HG02571 (cell line): ENCODE measurements at regions not wholly inside any gene's neighbourhood (a gene's known extent, or its start where the extent isn't known, plus 50 kb on each side); places are given as distances from the start of the nearest gene placed in this dataset.
A peak's percentile ranks its signal among the peaks of the same experiment; 100 is the strongest.
"Not testable (repeated sequence)": the region's sequence is repeated elsewhere in the genome, so short reads cannot be mapped to it uniquely, and the experiment has no call there.

Experiments
- ATAC-seq: cut with Tn5 transposase; IDR thresholded peaks from one replicate; pipeline ENCODE4 v1.9.1; 2021; ENCODE audit warnings: mild to moderate bottlenecking, moderate library complexity; ENCODE audit not compliant: unreplicated experiment

DNA sequence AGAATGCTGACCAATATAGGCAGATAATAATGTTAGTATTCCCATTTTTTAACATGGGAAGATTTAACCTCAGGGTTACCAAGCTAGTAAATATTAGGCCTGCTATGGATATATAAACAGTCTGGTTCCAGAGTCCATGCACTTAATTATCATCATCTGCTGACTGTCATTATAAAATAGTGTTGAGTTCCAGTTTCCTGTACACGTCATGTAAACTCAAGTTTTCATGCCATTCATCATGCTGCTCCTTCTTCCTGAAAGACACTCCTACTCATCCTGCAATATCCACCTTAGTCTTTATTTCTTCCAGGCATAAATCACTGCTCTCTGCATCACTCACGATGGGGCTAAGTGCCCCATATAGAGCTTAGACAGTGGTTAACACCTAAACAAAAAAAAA is 420.8 kb upstream of the SPHKAP start:
- ATAC-seq = no peak

DNA sequence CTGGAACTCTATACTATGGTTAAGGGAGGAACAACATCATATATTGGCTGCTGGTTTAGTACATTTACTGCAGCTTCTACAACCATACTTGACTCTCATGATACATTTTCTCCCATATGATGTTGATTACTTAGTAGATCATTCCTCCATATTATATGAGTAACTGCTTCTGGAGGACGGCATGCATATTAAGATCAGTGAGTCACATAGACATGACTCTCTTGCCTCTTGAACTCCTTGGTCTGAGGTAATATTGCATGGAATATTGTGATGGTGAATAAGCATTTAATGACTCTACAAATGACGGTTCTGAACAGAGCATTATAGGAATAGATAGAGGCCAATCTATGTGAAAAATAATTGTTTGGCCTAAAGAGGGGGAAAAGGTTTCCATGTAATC is 418.8 kb upstream of the SPHKAP start:
- ATAC-seq = no peak

DNA sequence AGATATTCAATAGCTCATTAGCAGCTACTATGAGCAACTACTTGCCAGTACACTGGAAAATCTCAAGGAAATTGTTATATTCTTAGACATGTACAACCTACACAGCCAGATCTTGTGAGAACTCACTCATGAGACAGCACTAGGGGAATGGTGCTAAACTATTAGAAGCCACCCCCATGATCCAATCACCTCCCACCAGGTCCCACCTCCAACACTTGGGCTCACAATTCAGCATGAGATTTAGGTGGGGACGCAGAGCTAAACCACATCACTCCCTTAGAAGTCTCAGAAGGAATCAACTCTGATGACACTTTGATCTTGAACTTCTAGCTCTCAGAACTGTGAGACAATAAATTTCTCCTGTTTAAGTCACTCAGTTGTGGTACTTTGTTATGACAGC is 418.3 kb upstream of the SPHKAP start:
- ATAC-seq = no peak

DNA sequence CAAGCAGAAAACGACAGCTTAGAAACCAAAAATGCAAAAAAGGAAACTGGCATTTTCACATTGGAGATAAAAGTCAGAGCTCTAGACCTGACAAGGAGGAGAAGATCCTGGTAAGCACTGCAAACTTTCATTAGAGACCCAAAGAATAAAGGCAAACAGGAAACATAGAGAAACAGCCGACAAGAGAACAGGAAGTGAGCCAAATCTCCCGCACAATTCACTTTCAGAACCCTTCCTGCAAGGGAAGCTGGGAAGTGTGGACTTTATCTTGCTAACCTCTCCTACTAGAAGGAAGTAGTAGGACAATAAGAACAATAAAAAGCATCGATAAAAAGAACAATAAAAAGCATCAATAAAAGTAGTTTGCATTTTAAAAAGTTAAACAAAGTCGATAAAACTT is 417.8 kb upstream of the SPHKAP start:
- no peak for ATAC-seq

DNA sequence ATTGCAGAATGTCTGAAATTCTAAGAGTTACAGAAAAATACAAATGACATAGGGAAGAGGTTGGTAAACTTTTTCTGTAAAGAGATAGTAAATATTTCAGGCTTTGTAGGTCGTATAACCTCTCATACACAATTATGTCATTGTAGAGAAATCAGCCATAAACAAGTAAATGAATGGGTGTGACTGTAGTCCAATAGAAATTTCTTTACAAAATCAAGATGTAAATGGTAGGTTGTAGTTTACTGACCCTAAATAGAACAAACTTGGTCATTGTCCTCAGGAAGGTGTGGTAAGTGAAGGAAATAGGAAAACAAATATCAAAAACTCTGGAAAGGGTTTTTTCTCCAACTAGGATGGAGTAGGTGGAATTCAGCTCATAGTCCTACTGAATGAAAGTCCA is 415.5 kb upstream of the SPHKAP start:
- no peak for ATAC-seq

DNA sequence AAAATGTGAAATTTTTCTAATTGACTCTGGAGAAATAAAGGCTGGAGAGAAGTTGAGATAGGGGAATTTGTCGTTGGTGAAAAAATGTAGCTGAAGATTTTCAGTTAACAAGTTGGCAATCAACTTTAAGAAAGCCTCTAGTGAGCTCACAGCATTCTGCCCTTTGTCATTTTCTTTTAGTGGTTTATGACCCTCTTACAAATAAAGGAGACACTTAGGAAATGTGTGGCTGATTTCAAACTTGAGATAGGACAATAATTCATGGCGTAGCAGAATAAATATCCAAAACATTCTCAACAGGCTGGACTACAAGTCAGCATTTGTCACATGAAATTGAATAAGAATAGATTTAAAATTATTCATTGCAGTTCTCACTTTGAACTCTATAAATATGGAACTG is 412.5 kb upstream of the SPHKAP start:
- ATAC-seq = no peak

DNA sequence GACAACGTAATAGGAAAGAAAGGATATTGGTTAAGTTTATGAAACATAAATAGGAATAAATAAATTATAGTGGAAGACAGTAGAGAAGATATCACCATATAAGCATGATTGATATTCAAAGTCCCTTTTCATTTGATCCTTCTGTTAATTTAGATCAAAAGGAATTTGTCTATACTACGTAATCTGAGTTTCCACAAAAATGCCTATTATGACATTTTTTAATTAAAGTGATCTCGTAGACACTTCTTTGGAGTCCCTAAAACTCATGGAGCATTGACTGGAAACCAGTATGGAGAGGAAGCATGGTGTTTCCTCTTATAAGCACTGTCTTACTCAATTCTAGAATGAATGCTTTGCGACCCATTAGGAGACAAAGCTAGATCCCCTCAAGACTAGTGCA is 411.4 kb upstream of the SPHKAP start:
- ATAC-seq = no peak

DNA sequence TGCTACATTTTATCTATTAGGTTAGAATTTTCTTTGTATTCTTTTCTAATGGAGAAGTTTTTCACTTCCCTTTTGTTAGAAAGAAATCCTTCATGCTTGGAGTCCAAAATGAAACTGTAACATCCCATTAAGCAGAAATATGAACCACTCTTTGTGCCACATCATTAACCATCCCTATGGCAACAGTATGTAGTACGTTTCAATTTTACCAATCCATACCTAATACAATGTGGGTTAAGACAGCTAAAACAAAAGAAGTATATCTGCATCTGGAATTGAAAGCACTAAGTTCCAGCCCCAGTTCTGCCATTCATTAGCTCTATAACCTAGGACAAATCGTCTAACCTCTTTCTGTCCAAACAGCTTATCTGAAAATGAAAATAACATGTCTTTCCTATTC is 409.2 kb upstream of the SPHKAP start:
- ATAC-seq = peak; percentile 92

DNA sequence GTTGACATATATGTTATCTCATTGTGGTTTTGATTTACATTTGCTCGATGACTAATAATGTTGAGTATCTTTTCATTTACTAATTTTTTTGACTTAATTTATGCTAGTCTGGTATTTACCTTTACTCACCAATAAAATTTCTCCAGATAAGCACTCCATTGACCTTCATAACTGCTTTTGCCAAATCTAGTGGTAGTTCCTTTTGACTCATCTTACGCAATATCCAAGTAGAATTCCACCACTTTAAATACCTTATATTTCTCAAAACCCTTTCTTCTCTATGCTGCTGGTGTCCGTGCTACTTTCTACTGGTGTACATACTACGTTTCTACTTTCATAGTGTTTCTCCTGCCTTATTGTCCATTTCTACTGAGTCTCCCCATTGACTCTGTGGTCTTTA is 407.6 kb upstream of the SPHKAP start:
- ATAC-seq = no peak

DNA sequence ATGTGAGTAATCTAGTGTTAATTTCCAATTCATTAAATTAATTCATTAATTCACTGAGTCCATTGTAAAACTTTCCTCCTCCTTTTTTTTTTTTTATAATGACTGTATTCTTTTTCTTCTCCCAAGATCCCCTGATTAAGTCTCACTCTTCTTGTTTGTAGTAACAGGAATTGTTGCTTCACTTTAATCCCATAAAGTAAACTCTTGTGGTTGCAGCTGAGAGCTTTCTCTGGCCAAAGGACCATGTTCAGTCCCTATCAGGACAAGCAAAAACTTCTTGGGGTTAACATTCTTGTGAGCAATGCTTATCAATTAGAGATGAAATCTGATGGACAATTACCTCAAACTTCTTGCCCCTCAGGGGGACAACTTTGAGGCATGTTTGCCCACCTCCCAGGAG is 400.2 kb upstream of the SPHKAP start:
- no peak for ATAC-seq

DNA sequence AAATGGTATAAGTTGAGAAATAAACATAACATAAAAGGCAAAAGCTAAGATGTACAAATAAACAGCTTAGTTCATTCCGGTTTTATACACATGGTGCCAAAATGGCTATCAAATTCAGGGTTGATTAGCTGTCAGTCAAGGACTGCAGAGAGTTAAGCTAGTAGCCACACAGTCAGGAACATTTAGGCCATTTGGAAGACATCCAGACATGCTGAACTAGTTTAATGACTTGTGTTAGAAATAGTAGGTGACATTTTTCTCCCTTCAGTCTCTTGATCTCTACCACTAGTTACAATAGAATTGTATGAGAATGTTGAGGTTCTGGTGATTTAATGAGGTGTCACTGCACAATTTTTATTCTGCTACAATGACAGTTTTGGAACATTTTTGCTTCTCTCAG is 394.4 kb upstream of the SPHKAP start:
- no peak for ATAC-seq

DNA sequence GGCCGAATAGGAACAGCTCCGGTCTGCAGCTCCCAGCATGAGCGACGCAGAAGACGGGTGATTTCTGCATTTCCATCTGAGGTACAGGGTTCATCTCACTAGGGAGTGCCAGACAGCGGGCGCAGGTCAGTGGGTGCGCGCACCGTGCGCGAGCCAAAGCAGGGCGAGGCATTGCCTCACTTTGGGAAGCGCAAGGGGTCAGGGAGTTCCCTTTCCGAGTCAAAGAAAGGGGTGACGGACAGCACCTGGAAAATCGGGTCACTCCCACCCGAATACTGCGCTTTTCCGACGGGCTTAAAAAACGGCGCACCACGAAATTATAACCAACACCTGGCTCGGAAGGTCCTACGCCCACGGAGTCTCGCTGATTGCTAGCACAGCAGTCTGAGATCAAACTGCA is 386.8 kb upstream of the SPHKAP start:
- not testable (repeated sequence) for ATAC-seq

DNA sequence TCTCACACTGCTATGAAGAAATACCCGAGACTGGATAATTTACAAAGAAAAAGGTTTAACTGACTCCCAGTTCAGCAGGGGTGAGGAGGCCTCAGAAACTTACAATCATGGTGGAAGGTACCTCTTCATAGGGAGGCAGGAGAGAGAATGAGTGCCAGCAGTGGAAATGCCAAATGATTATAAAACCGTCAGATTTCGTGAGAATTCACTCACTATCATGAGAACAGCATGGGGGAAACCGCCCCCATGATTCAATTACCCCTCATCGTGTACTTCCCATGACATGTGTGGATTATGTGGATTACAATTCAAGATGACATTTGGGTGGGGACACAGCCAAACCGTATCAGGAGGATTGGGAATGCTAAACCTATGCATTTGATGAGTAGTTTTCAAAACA is 380.3 kb upstream of the SPHKAP start:
- no peak for ATAC-seq

DNA sequence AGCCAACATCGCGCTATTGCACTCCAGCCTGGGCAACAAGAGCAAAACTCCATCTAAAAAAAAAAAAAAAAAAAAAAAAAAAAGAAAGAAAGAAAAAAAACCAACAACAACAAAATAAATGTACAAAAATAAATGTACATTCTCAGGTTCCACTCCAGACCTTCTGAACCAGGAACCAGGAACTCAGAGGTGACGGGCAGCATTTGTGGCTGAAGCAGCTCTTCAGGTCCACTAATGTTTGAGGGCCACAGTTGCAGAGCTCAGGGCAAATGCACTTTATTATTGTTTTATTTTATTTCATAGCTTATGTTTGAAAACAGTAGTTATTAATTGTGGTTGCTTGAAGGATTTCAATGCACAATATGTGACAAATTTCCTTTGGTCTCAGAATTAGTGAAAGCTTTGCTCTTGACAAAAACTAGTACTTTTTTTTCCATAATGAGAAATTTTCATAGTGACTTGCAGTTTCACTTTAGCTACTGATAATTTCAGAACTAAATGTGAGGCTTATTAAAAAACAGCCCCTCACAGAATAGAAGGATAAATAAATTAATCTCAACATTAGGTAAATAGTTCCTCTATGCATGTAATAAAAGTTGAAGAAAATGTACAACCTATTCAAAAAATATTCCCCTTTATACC is 378.4 kb upstream of the SPHKAP start:
- peak; percentile 79 for ATAC-seq

DNA sequence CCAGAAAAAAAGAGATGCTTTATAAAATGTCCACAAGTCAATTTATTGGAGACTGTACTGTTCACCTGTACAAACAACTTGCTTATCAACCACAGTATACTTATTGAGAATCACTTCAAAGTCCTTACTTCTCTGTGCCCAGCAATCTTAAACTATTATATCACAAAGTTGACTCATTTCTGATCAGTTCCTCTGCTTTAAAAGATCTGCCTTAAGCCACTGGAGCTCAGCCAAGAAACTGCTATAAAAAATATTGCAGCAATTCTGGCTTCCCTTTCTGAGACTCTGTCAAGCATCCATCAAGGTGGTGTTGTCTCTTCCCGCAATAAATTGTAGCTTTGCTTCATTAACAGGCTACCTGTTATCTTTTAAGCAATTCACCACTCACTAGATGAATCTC is 375.2 kb upstream of the SPHKAP start:
- no peak for ATAC-seq

DNA sequence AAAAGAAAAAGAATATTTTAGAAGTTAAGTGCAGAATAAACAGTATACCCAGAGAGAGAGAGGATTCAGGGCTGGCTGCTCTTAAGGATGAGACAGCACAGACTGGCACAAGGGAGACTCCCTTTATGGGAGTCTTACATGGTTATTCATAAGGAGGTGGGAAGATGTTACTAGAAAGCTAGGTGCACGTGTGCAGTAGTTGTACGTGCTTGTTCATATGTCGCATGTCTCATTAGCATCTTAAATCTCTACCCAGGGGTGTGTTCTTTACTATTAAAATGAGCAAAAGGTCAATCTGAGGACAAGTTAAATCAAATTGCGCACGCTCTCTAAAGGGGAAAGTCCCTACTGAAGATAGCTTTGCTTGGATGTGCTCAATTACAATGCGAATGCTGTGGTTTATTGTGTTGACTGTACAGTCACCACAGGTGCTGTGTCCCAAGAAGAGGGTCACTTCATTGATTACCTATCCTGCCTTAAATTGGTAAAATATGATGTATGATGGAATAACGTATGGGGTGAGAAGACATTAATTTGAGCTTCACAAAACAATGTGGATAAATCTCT is 368.0 kb upstream of the SPHKAP start:
- ATAC-seq = no peak

DNA sequence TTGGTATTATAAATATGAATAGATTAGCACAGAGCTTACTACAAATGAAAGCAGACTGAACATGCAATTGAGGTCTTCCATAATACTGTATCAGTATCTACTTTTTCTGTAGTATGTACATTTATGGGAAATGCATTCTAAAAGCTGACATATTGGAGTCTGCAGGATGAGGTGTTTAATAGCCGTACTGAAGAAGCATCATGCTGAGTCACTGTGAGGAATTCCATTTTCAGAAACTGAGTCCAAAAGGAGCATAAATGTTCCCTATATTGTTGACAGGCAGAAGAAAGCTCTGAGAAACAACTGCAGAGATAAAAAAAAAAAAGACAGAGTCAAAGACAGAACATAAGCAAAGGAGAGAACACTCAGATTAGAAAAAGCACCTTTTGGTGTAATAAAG is 366.7 kb upstream of the SPHKAP start:
- ATAC-seq = no peak

DNA sequence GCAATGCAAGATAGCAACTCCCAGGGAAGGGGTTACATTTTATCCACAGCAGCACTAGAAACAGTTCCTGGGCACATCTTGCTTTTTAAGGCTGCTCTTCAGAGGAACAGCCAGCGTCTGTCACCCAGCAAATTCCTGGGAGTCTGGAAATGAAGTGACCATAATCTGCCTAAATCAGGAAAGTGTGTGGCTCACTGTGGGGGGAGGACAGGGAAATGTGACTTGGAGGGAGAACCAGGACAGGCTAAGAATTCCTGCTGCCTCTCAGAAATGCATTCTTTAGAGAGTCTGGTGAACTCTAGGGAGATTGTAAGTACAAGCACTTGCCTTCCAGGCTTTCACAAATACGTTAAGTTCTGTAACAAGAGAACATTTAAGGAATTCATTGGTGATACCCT is 364.3 kb upstream of the SPHKAP start:
- ATAC-seq = no peak

DNA sequence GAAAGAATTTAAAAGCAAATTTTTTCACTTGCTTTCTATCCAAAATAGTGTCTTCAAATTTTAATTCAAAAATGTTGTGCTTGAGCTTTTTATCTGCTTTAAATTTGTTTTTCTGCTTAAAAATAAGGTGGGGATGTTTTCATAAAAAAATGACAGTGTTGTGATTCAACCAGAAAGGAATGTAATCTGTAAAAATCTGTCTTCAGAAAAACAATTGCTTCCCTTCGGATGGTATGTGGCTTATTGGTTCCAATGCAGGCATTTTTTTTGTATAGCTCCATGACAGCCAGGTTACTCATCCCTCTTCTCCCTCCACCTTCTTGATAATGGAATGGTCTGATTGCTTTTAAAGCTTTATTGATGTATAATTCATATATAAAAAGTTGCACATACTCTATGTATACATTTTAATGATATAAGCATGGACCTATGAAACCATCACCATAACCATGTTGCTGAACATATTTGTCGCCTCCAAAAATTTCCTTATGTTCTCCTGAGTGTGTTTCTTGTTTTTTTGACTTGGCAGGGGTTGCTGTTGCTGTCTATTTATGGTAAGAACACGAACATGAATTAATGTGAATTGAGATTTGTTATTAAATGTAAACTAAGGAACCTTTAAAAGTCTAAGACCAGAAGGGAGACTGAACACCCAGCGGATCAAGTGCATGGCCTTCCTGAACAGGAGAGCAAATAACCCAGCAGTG is 363.7 kb upstream of the SPHKAP start:
- no peak for ATAC-seq

DNA sequence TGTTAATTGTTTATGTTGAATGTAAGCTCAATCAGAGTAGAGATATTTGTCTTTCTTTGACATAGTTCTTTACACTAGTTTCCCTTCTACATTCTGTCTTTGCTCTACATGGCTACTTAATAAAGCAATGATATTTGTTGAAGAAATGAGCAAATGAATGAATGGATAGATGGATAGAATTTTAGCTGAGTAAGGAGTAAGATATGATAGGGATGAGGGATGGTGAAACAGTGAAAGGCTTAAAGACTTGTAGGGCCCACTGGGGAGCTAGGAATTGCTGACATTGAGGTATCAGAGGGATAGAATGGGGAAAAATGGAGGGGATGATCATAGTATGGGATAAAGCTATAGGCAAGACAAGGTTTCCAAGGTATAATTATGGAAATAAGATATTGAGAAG is 361.6 kb upstream of the SPHKAP start:
- ATAC-seq = no peak

DNA sequence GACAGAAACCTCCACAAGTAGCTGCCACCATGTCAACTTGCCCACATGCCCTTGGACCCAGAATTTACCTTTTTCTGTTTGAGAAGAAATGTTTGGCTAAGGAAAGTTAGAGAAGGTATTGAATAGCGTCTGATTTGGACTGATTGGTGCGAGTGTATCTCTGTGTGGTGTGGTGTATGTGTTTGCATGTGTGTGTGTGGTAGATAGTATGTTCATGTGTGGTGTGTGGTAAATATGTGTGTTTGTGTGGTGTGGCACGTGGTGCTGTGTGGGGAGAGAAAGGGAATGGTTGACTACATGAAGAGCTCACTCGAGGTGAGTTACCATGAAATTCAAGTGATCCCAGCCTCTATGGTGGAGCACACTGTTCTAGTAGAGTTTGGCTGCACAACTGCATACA is 360.8 kb upstream of the SPHKAP start:
- no peak for ATAC-seq

DNA sequence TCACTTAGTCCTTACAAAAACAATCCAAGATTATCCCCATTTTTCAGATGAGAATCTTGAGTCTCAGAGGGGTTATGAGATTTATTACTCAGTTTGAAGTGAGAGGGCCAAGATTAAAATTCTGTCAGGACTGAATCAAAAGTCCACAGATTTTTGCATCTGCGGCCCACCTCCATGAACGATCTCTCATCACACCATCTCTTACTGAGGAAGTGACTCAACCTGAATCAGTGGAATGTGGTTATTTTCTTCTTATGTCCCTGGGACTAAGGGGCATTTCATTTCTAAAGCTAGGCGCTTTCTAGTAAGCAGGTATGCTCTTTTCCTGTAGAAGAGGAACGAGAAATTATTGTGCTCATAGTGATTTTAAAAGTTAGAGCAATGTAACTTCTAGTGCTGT is 360.3 kb upstream of the SPHKAP start:
- ATAC-seq = no peak

DNA sequence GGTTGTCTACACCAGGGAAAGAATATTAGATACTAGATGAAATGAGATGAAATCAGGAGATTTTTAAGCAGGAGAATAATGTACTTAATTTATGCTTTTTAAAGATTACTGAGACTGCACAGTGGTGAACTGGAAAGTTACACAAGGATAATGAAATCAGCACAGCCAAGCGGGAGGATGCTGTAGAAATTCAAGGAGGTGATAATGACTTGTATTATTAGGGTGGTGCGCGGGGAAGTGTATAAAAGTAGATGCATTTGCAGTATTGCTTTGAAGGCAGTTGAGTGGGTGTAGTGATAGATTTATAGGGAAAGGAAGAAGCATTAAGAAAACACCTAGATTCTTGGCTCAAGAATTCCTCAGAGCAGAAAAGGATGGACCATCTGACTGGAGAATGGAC is 359.5 kb upstream of the SPHKAP start:
- no peak for ATAC-seq
